ENCODE measurements at regions not wholly inside any gene's neighbourhood (a gene's known extent, or its start where the extent isn't known, plus 50 kb on each side); places are given as distances from the start of the nearest gene placed in this dataset.

GRCh38 chr13:82822935-82823334, 1059.3 kb downstream of the SLITRK1 start:
- no TSS peak for BruUV-seq (replicated peaks)
- ChIA-PET POLR2A (no interaction called here), CTCF (ENCODE audit: unreplicated experiment) (no interaction called here)
- H4K20me1 ChIP-seq (ENCODE audit: insufficient read depth, low read length) = no peaks in the 10 kb centered on the region
- intact Hi-C loops (cut with micrococcal nuclease; ENCODE audit: unreplicated experiment) = no loop called here
- no peaks in the 10 kb centered on the region for H3K79me2 ChIP-seq (ENCODE audit: insufficient read depth, low read depth, low read length)
- H3K36me3 ChIP-seq (ENCODE audit: insufficient read depth, low read length) = no peaks in the 10 kb centered on the region
- no peak for DNase-seq (ENCODE audit: low spot score)
- H3K9me2 ChIP-seq (ENCODE audit: insufficient read depth, low read length) = no peaks in the 10 kb centered on the region
- no peaks in the 10 kb centered on the region for H3K9me3 ChIP-seq (ENCODE audit: low read length)
- no peak overlapping the region for H3K4me2 ChIP-seq (ENCODE audit: low read length)
- H2AFZ ChIP-seq (ENCODE audit: low read length) = no peak overlapping the region
- H3K4me1 ChIP-seq (ENCODE audit: insufficient read depth, low read length, poor library complexity, severe bottlenecking) = no peaks in the 10 kb centered on the region
- H3K27ac ChIP-seq (ENCODE audit: low read depth, low read length, poor library complexity, severe bottlenecking) = no peak overlapping the region
- TF ChIP-seq CTCF (conservative IDR thresholded peaks at IDR 0.05; ENCODE audit: low read length) = no peak
- TF ChIP-seq EZH2phosphoT487 (IDR thresholded peaks at IDR 0.05; ENCODE audit: borderline replicate concordance, low read depth, low read length) = no peak
- no peak overlapping the region for H3K4me3 ChIP-seq (ENCODE audit: low read depth, low read length, poor library complexity, severe bottlenecking)

GRCh38 chr13:82817133-82817532, 1065.1 kb downstream of the SLITRK1 start:
- H3K27ac ChIP-seq (ENCODE audit: low read depth, low read length, poor library complexity, severe bottlenecking) = no peak overlapping the region
- no peak overlapping the region for H2AFZ ChIP-seq (ENCODE audit: low read length)
- TF ChIP-seq EZH2phosphoT487 (IDR thresholded peaks at IDR 0.05; ENCODE audit: borderline replicate concordance, low read depth, low read length) (no peak), CTCF (conservative IDR thresholded peaks at IDR 0.05; ENCODE audit: low read length) (no peak)
- H3K9me2 ChIP-seq (ENCODE audit: insufficient read depth, low read length) = no peaks in the 10 kb centered on the region
- H4K20me1 ChIP-seq (ENCODE audit: insufficient read depth, low read length) = no peaks in the 10 kb centered on the region
- H3K36me3 ChIP-seq (ENCODE audit: insufficient read depth, low read length) = no peaks in the 10 kb centered on the region
- DNase-seq (ENCODE audit: low spot score) = no peak
- no peak overlapping the region for H3K4me2 ChIP-seq (ENCODE audit: low read length)
- no peaks in the 10 kb centered on the region for H3K9me3 ChIP-seq (ENCODE audit: low read length)
- intact Hi-C loops (cut with micrococcal nuclease; ENCODE audit: unreplicated experiment) = no loop called here
- CTCF ChIA-PET (ENCODE audit: unreplicated experiment) = no interaction called here
- POLR2A ChIA-PET = interaction anchor here (0.8 kb wide), 1 partner anchor 17 kb away, joined by 3 read pairs; no protein-coding TSS in a partner anchor
- no peaks in the 10 kb centered on the region for H3K79me2 ChIP-seq (ENCODE audit: insufficient read depth, low read depth, low read length)
- BruUV-seq (replicated peaks) = no TSS peak
- H3K4me3 ChIP-seq (ENCODE audit: low read depth, low read length, poor library complexity, severe bottlenecking) = no peak overlapping the region
- H3K4me1 ChIP-seq (ENCODE audit: insufficient read depth, low read length, poor library complexity, severe bottlenecking) = no peaks in the 10 kb centered on the region

- Histone ChIP-seq H3K27ac (ENCODE audit: low read depth, low read length, poor library complexity, severe bottlenecking) (no peak overlapping the region), H4K20me1 (ENCODE audit: insufficient read depth, low read length) (no peaks in the 10 kb centered on the region), H3K4me3 (ENCODE audit: low read depth, low read length, poor library complexity, severe bottlenecking) (no peak overlapping the region), H3K79me2 (ENCODE audit: insufficient read depth, low read depth, low read length) (no peaks in the 10 kb centered on the region), H3K9me3 (ENCODE audit: low read length) (no peaks in the 10 kb centered on the region), H3K36me3 (ENCODE audit: insufficient read depth, low read length) (no peaks in the 10 kb centered on the region), H3K9me2 (ENCODE audit: insufficient read depth, low read length) (no peaks in the 10 kb centered on the region), H2AFZ (ENCODE audit: low read length) (no peak overlapping the region), H3K4me1 (ENCODE audit: insufficient read depth, low read length, poor library complexity, severe bottlenecking) (no peaks in the 10 kb centered on the region), H3K4me2 (ENCODE audit: low read length) (no peak overlapping the region)
- no TSS peak for BruUV-seq (replicated peaks)
- POLR2A ChIA-PET = no interaction called here
- TF ChIP-seq CTCF (conservative IDR thresholded peaks at IDR 0.05; ENCODE audit: low read length) = no peak
- no peak for TF ChIP-seq EZH2phosphoT487 (IDR thresholded peaks at IDR 0.05; ENCODE audit: borderline replicate concordance, low read depth, low read length)
- intact Hi-C loops (cut with micrococcal nuclease; ENCODE audit: unreplicated experiment) = no loop called here
- DNase-seq (ENCODE audit: low spot score) = no peak
- CTCF ChIA-PET (ENCODE audit: unreplicated experiment) = no interaction called here
Measured at GRCh38 chr13:82815791-82816190, 1066.5 kb downstream of the SLITRK1 start.
